PC-3 (cell line): ENCODE measurements at regions not wholly inside any gene's neighbourhood (a gene's known extent, or its start where the extent isn't known, plus 50 kb on each side); places are given as distances from the start of the nearest gene placed in this dataset.

Experiments used
- ATAC-seq: fragments of 200-7000 bp; cut with Tn5 transposase; 2 replicates; pipeline ENCODE4 v1.9.1; 2020; ENCODE audit warnings: mild to moderate bottlenecking, moderate library complexity
- BruUV-seq: library from RNA; stranded (reverse); fragments of 400-500 nt; replicated peaks from 2 replicates; lab custom pipeline; 2021; lab: Mats Ljungman, UMichigan
- CTCF ChIA-PET: fragments of 300-600 bp; sonication (Branson Sonifier 250); formaldehyde crosslinking; loops from one replicate; lab custom pipeline; 2022; ENCODE audit warnings: antibody characterized with exemption; lab: Charles Lee
- POLR2A ChIA-PET: fragments of 300-600 bp; sonication (Branson Sonifier 250); formaldehyde crosslinking; loops from one replicate; lab custom pipeline; 2022; ENCODE audit warnings: antibody characterized with exemption; ENCODE audit not compliant: unreplicated experiment; lab: Charles Lee
- DNase-seq: peaks from one replicate; pipeline ENCODE4 v3.0.0-alpha.2; 2015
- H2AFZ ChIP-seq: fragments of 300-600 bp; sonication (generic); 2 replicates; pipeline ENCODE4 v1.6.0; 2016; ENCODE audit warnings: antibody characterized with exemption, low read length
- H3F3A ChIP-seq: fragments of 300-600 bp; sonication (generic); one replicate; pipeline ENCODE4 v1.6.0; 2017; ENCODE audit warnings: antibody characterized with exemption, low read length, control low read depth, mild to moderate bottlenecking; ENCODE audit not compliant: unreplicated experiment
- H3K27ac ChIP-seq: fragments of 300-600 bp; sonication (generic); 2 replicates; pipeline ENCODE4 v1.5.1; 2016; ENCODE audit warnings: mild to moderate bottlenecking, low read length
- H3K27me3 ChIP-seq: fragments of 300-600 bp; sonication (generic); 2 replicates; pipeline ENCODE4 v1.6.1; 2016; ENCODE audit warnings: low read length, mixed read lengths
- H3K36me3 ChIP-seq: fragments of 300-600 bp; sonication (generic); 2 replicates; pipeline ENCODE4 v1.6.1; 2016; ENCODE audit warnings: low read depth, mixed run types, low read length, mixed read lengths
- H3K4me1 ChIP-seq: fragments of 300-600 bp; sonication (generic); 2 replicates; pipeline ENCODE4 v1.5.1; 2016; ENCODE audit warnings: low read length; ENCODE audit not compliant: insufficient read depth
- H3K4me2 ChIP-seq: fragments of 300-600 bp; sonication (generic); 2 replicates; pipeline ENCODE4 v1.6.0; 2016; ENCODE audit warnings: low read length
- H3K4me3 ChIP-seq: fragments of 300-600 bp; sonication (generic); 2 replicates; pipeline ENCODE4 v1.5.1; 2016; ENCODE audit warnings: mild to moderate bottlenecking, low read length, mixed read lengths
- H3K79me2 ChIP-seq: fragments of 300-600 bp; sonication (generic); 2 replicates; pipeline ENCODE4 v1.6.1; 2017; ENCODE audit warnings: low read length, mixed read lengths
- H3K9ac ChIP-seq: fragments of 300-600 bp; sonication (generic); 2 replicates; pipeline ENCODE4 v1.6.0; 2016; ENCODE audit warnings: mild to moderate bottlenecking, low read length
- H3K9me2 ChIP-seq: fragments of 300-600 bp; sonication (generic); replicated peaks from 2 replicates; pipeline ENCODE4 v1.6.1; 2016; ENCODE audit warnings: mixed run types, low read length, mixed read lengths
- H3K9me3 ChIP-seq: fragments of 300-600 bp; sonication (generic); 2 replicates; pipeline ENCODE4 v1.6.1; 2016; ENCODE audit warnings: low read length, mixed read lengths
- H4K20me1 ChIP-seq: fragments of 300-600 bp; sonication (generic); 2 replicates; pipeline ENCODE4 v1.6.1; 2016; ENCODE audit warnings: low read length, mixed read lengths
- CTCF ChIP-seq: fragments of 300-600 bp; sonication (generic); conservative IDR thresholded peaks from 2 replicates; pipeline ENCODE4 v1.5.1; 2017; ENCODE audit warnings: antibody characterized with exemption, low read depth, mild to moderate bottlenecking, low read length
- EZH2 ChIP-seq: fragments of 300-600 bp; sonication (generic); IDR thresholded peaks from one replicate; pipeline ENCODE4 v1.6.1; 2017; ENCODE audit warnings: antibody characterized with exemption, mild to moderate bottlenecking, low read length; ENCODE audit not compliant: unreplicated experiment
- EZH2phosphoT487 ChIP-seq: fragments of 300-600 bp; sonication (generic); IDR thresholded peaks from 2 replicates; pipeline ENCODE4 v1.6.1; 2018; ENCODE audit warnings: mild to moderate bottlenecking, antibody characterized with exemption, low read length, borderline replicate concordance
- intact Hi-C: fragments of 100-400 bp; cut with micrococcal nuclease; formaldehyde crosslinking; loops from 2 replicates; pipeline ENCODE4 v1.9.0; 2023

DNA sequence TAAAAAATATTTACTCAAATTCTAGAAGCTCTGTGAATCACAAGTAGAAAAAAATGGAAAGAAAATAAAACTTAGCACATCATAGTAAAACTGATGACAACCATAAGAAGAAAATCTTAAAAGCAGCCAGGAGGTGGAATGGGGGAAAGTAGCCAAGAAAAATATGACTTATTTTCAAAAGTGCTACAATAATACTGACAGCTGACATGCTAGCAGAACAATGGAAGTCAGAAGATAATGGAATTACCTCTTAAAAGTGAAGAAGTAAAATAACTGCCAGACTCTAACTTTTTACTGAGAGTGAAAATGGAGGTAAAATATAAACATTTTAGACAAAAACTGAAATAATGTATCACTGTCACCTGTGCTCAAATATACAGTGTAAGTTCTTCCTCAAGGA, 532.2 kb upstream of the SGCD start:
- Histone ChIP-seq H3K9me3 (peaks cover 6% of the 10 kb centered on the region; the same call in 1 of the 2 replicates), H4K20me1 (no peaks in the 10 kb centered on the region), H3K27ac (no peak overlapping the region), H2AFZ (no peak overlapping the region), H3K9ac (no peak overlapping the region), H3K9me2 (no peaks in the 10 kb centered on the region), H3K4me3 (no peak overlapping the region), H3F3A (no peaks in the 10 kb centered on the region), H3K4me2 (no peak overlapping the region), H3K27me3 (no peaks in the 10 kb centered on the region), H3K4me1 (no peaks in the 10 kb centered on the region), H3K36me3 (no peaks in the 10 kb centered on the region), H3K79me2 (no peaks in the 10 kb centered on the region)
- no peak for TF ChIP-seq EZH2phosphoT487
- TF ChIP-seq CTCF = no peak
- no peak for TF ChIP-seq EZH2
- ChIA-PET CTCF (no interaction called here), POLR2A (no interaction called here)
- BruUV-seq = no TSS peak
- DNase-seq (no peak), ATAC-seq (no peak)
- intact Hi-C loops = no loop called here

- ChIA-PET POLR2A (no interaction called here), CTCF (no interaction called here)
- Histone ChIP-seq H3K36me3 (no peaks in the 10 kb centered on the region), H3K27me3 (no peaks in the 10 kb centered on the region), H3K9me3 (peaks cover 6% of the 10 kb centered on the region; the same call in 1 of the 2 replicates), H3K79me2 (no peaks in the 10 kb centered on the region), H3K27ac (no peak overlapping the region), H3K9me2 (no peaks in the 10 kb centered on the region), H4K20me1 (no peaks in the 10 kb centered on the region), H3K9ac (no peak overlapping the region), H3K4me1 (no peaks in the 10 kb centered on the region), H3F3A (no peaks in the 10 kb centered on the region), H3K4me2 (no peak overlapping the region), H2AFZ (no peak overlapping the region), H3K4me3 (no peak overlapping the region)
- DNase-seq (no peak), ATAC-seq (no peak)
- intact Hi-C loops = no loop called here
- TF ChIP-seq EZH2 = no peak
- no peak for TF ChIP-seq EZH2phosphoT487
- TF ChIP-seq CTCF = no peak
- no TSS peak for BruUV-seq
Measured at GRCh38 chr5:155799308-155799707, 527.7 kb upstream of the SGCD start.

- TF ChIP-seq EZH2phosphoT487 (no peak), CTCF (no peak), EZH2 (no peak)
- ATAC-seq = no peak
- Histone ChIP-seq H3K9me2 (no peaks in the 10 kb centered on the region), H3K4me2 (no peak overlapping the region), H4K20me1 (no peaks in the 10 kb centered on the region), H3K9me3 (no peaks in the 10 kb centered on the region), H3K79me2 (no peaks in the 10 kb centered on the region), H3K36me3 (no peaks in the 10 kb centered on the region), H3K27me3 (no peaks in the 10 kb centered on the region), H3K27ac (no peak overlapping the region), H3K9ac (no peak overlapping the region), H3K4me1 (no peaks in the 10 kb centered on the region), H3F3A (no peaks in the 10 kb centered on the region), H2AFZ (no peak overlapping the region), H3K4me3 (no peak overlapping the region)
- CTCF ChIA-PET = no interaction called here
- POLR2A ChIA-PET = no interaction called here
- no peak for DNase-seq
- no TSS peak for BruUV-seq
- intact Hi-C loops = no loop called here
Measured at GRCh38 chr5:155807884-155808576, 518.9 kb upstream of the SGCD start.
